Stimulated activated CD4-positive, alpha-beta T cell treated with anti-CD3 and anti-CD28 coated beads, Interleukin-1b, Interleukin-23, amount 100 ng/mL, for 24 hours (primary cell): ENCODE measurements at regions not wholly inside any gene's neighbourhood (a gene's known extent, or its start where the extent isn't known, plus 50 kb on each side); places are given as distances from the start of the nearest gene placed in this dataset.
A peak's percentile ranks its signal among the peaks of the same experiment; 100 is the strongest.

Experiments used
- DNase-seq, 4 experiments: peaks; one replicate each; pipeline ENCODE4 v3.0.0-alpha.2; 2020; ENCODE audit warnings: low read depth in 4 of 4, low spot score in 1 of 4

GRCh38 chr19:28494461-28494860 lies 718.5 kb downstream of the UQCRFS1 start:
- DNase-seq: no peak

- no peak for DNase-seq
Measured at GRCh38 chr19:28493884-28494283, 719.1 kb downstream of the UQCRFS1 start.

- DNase-seq: no peak
Measured at GRCh38 chr19:28492621-28493020, 720.3 kb downstream of the UQCRFS1 start.

GRCh38 chr19:28492201-28492600 lies 720.8 kb downstream of the UQCRFS1 start:
- DNase-seq: no peak

- no peak for DNase-seq
Measured at GRCh38 chr19:28489776-28490175, 723.2 kb downstream of the UQCRFS1 start.

GRCh38 chr19:28489126-28489660 lies 723.8 kb downstream of the UQCRFS1 start:
- DNase-seq: no peak

- DNase-seq: no peak
Measured at GRCh38 chr19:28487999-28488398, 725.0 kb downstream of the UQCRFS1 start.

- DNase-seq: no peak
Measured at GRCh38 chr19:28486926-28487325, 726.0 kb downstream of the UQCRFS1 start.

GRCh38 chr19:28486473-28486872 lies 726.5 kb downstream of the UQCRFS1 start:
- DNase-seq: no peak

GRCh38 chr19:28485292-28485691 lies 727.7 kb downstream of the UQCRFS1 start:
- DNase-seq: no peak

- DNase-seq: no peak
Measured at GRCh38 chr19:28483197-28483596, 729.8 kb downstream of the UQCRFS1 start.

- no peak for DNase-seq
Measured at GRCh38 chr19:28482221-28482620, 730.7 kb downstream of the UQCRFS1 start.

GRCh38 chr19:28481674-28482073 lies 731.3 kb downstream of the UQCRFS1 start:
- DNase-seq: no peak

- no peak for DNase-seq
Measured at GRCh38 chr19:28475525-28475924, 737.4 kb downstream of the UQCRFS1 start.

GRCh38 chr19:28472843-28473242 lies 740.1 kb downstream of the UQCRFS1 start:
- no peak for DNase-seq

GRCh38 chr19:28471731-28472510 lies 741.0 kb downstream of the UQCRFS1 start:
- DNase-seq: no peak

GRCh38 chr19:28469544-28469943 lies 743.4 kb downstream of the UQCRFS1 start:
- DNase-seq: no peak

GRCh38 chr19:28468701-28469459 lies 744.1 kb downstream of the UQCRFS1 start:
- no peak for DNase-seq

GRCh38 chr19:28466107-28467045 lies 746.6 kb downstream of the UQCRFS1 start:
- peak; percentile 27 to 55 (median 33) for DNase-seq

GRCh38 chr19:28465371-28466086 lies 747.4 kb downstream of the UQCRFS1 start:
- no peak for DNase-seq
